OCI-LY7 (cell line): ENCODE measurements at regions not wholly inside any gene's neighbourhood (a gene's known extent, or its start where the extent isn't known, plus 50 kb on each side); places are given as distances from the start of the nearest gene placed in this dataset.

Experiments used
- BruUV-seq: library from RNA; stranded (reverse); fragments of 400-500 nt; replicated peaks from 2 replicates; lab custom pipeline; 2021; lab: Mats Ljungman, UMichigan
- CTCF ChIA-PET: fragments of 300-600 bp; sonication (Branson Sonifier 250); formaldehyde crosslinking; loops from one replicate; lab custom pipeline; 2022; ENCODE audit warnings: antibody characterized with exemption; ENCODE audit not compliant: unreplicated experiment; lab: Charles Lee
- POLR2A ChIA-PET: fragments of 300-600 bp; sonication (Branson Sonifier 250); formaldehyde crosslinking; loops from one replicate; lab custom pipeline; 2022; ENCODE audit warnings: antibody characterized with exemption; lab: Charles Lee
- DNase-seq: peaks from one replicate; pipeline ENCODE4 v3.0.0-alpha.2; 2015; ENCODE audit warnings: low spot score
- H2AFZ ChIP-seq: fragments of 200-600 bp; sonication (generic), shearing (Covaris generic); 2 replicates; pipeline ENCODE4 v1.6.1; 2014; ENCODE audit warnings: mild to moderate bottlenecking, antibody characterized with exemption, low read length, moderate library complexity
- H3K27ac ChIP-seq: fragments of 200-600 bp; sonication (generic); 2 replicates; pipeline ENCODE4 v1.5.1; 2014; ENCODE audit warnings: mixed run types, low read depth, mild to moderate bottlenecking, moderate library complexity, low read length, inconsistent platforms; ENCODE audit not compliant: poor library complexity, severe bottlenecking
- H3K36me3 ChIP-seq: fragments of 200-600 bp; sonication (generic); 2 replicates; pipeline ENCODE4 v1.6.1; 2014; ENCODE audit warnings: mild to moderate bottlenecking, antibody characterized with exemption, low read length, moderate library complexity, mixed read lengths; ENCODE audit not compliant: insufficient read depth
- H3K4me1 ChIP-seq: fragments of 200-600 bp; sonication (generic); 2 replicates; pipeline ENCODE4 v1.5.1; 2014; ENCODE audit warnings: mild to moderate bottlenecking, low read length; ENCODE audit not compliant: insufficient read depth, poor library complexity, severe bottlenecking
- H3K4me2 ChIP-seq: fragments of 200-600 bp; sonication (generic); 2 replicates; pipeline ENCODE4 v1.6.1; 2014; ENCODE audit warnings: mild to moderate bottlenecking, low read length
- H3K4me3 ChIP-seq: fragments of 200-600 bp; sonication (generic); 2 replicates; pipeline ENCODE4 v1.5.1; 2014; ENCODE audit warnings: mild to moderate bottlenecking, low read depth, low read length; ENCODE audit not compliant: poor library complexity, severe bottlenecking
- H3K79me2 ChIP-seq: fragments of 200-600 bp; sonication (generic); 2 replicates; pipeline ENCODE4 v1.6.1; 2016; ENCODE audit warnings: low read depth, mild to moderate bottlenecking, low read length, moderate library complexity, mixed read lengths; ENCODE audit not compliant: insufficient read depth
- H3K9me2 ChIP-seq: fragments of 200-600 bp; sonication (generic); 2 replicates; pipeline ENCODE4 v1.6.1; 2016; ENCODE audit warnings: mild to moderate bottlenecking, low read length, mixed read lengths; ENCODE audit not compliant: insufficient read depth
- H3K9me3 ChIP-seq: fragments of 200-600 bp; sonication (generic); 2 replicates; pipeline ENCODE4 v1.6.1; 2014; ENCODE audit warnings: mild to moderate bottlenecking, mixed run types, low read length, mixed read lengths
- H4K20me1 ChIP-seq: fragments of 200-600 bp; sonication (generic); 2 replicates; pipeline ENCODE4 v1.6.1; 2014; ENCODE audit warnings: mild to moderate bottlenecking, antibody characterized with exemption, low read length, moderate library complexity, mixed read lengths; ENCODE audit not compliant: insufficient read depth
- CTCF ChIP-seq: fragments of 200-600 bp; sonication (generic); conservative IDR thresholded peaks from 2 replicates; pipeline ENCODE4 v1.5.1; 2014; ENCODE audit warnings: mild to moderate bottlenecking, antibody characterized with exemption, low read length, moderate library complexity, mixed read lengths
- EZH2phosphoT487 ChIP-seq: fragments of 200-600 bp; sonication (generic); IDR thresholded peaks from 2 replicates; pipeline ENCODE4 v1.6.1; 2018; ENCODE audit warnings: low read depth, borderline replicate concordance, mild to moderate bottlenecking, mixed run types, antibody characterized with exemption, low read length, moderate library complexity, mixed read lengths
- intact Hi-C: fragments of 100-400 bp; cut with micrococcal nuclease; formaldehyde crosslinking; loops from one replicate; pipeline ENCODE4 v1.10.0; 2022; ENCODE audit not compliant: unreplicated experiment

- H3K36me3 ChIP-seq = no peaks in the 10 kb centered on the region
- H3K79me2 ChIP-seq = no peaks in the 10 kb centered on the region
Observed at GRCh38 chr5:109620651-109621050, 69.1 kb upstream of the MAN2A1 start.

GRCh38 chr5:109619606-109620005, 70.1 kb upstream of the MAN2A1 start:
- ChIA-PET POLR2A (interaction anchor here (0.6 to 1.2 kb wide), 2 partner anchors 25 to 829 kb away, joined by 3 to 5 read pairs; no protein-coding TSS in a partner anchor), CTCF (no interaction called here)
- no peak overlapping the region for H3K4me3 ChIP-seq
- H4K20me1 ChIP-seq = no peaks in the 10 kb centered on the region
- intact Hi-C loops = no loop called here
- H3K79me2 ChIP-seq = no peaks in the 10 kb centered on the region
- no peaks in the 10 kb centered on the region for H3K4me1 ChIP-seq
- H3K4me2 ChIP-seq = no peak overlapping the region
- H2AFZ ChIP-seq = no peak overlapping the region
- H3K9me3 ChIP-seq = no peaks in the 10 kb centered on the region
- no peak overlapping the region for H3K27ac ChIP-seq
- H3K36me3 ChIP-seq = no peaks in the 10 kb centered on the region
- no peaks in the 10 kb centered on the region for H3K9me2 ChIP-seq
- TF ChIP-seq EZH2phosphoT487 = no peak
- no peak for TF ChIP-seq CTCF
- DNase-seq = no peak
- no TSS peak for BruUV-seq

More at GRCh38 chr5:109620651-109621050, 69.1 kb upstream of the MAN2A1 start:
- Histone ChIP-seq H3K4me2 (no peak overlapping the region), H4K20me1 (no peaks in the 10 kb centered on the region), H3K9me3 (no peaks in the 10 kb centered on the region), H3K9me2 (no peaks in the 10 kb centered on the region), H2AFZ (no peak overlapping the region), H3K27ac (no peak overlapping the region), H3K4me3 (no peak overlapping the region), H3K4me1 (no peaks in the 10 kb centered on the region)
- intact Hi-C loops = no loop called here
- no TSS peak for BruUV-seq
- TF ChIP-seq CTCF (no peak), EZH2phosphoT487 (no peak)
- CTCF ChIA-PET = no interaction called here
- POLR2A ChIA-PET = interaction anchor here (0.8 to 1.2 kb wide), 2 partner anchors 24 to 54 kb away, joined by 4 to 5 read pairs; no protein-coding TSS in a partner anchor
- no peak for DNase-seq

- intact Hi-C loops = no loop called here
- Histone ChIP-seq H4K20me1 (no peaks in the 10 kb centered on the region), H3K4me2 (no peak overlapping the region), H3K4me1 (no peaks in the 10 kb centered on the region), H3K9me2 (no peaks in the 10 kb centered on the region), H3K36me3 (no peaks in the 10 kb centered on the region), H3K4me3 (no peak overlapping the region), H2AFZ (no peak overlapping the region), H3K27ac (no peak overlapping the region), H3K9me3 (no peaks in the 10 kb centered on the region), H3K79me2 (no peaks in the 10 kb centered on the region)
- ChIA-PET POLR2A (interaction anchor here (0.6 kb wide), 1 partner anchor 830 kb away, joined by 3 read pairs; no protein-coding TSS in a partner anchor), CTCF (no interaction called here)
- TF ChIP-seq CTCF = no peak
- no peak for TF ChIP-seq EZH2phosphoT487
- BruUV-seq = no TSS peak
- DNase-seq = no peak
Observed at GRCh38 chr5:109619021-109619460, 70.7 kb upstream of the MAN2A1 start.
